ENCODE measurements at regions not wholly inside any gene's neighbourhood (a gene's known extent, or its start where the extent isn't known, plus 50 kb on each side); places are given as distances from the start of the nearest gene placed in this dataset.

DNA sequence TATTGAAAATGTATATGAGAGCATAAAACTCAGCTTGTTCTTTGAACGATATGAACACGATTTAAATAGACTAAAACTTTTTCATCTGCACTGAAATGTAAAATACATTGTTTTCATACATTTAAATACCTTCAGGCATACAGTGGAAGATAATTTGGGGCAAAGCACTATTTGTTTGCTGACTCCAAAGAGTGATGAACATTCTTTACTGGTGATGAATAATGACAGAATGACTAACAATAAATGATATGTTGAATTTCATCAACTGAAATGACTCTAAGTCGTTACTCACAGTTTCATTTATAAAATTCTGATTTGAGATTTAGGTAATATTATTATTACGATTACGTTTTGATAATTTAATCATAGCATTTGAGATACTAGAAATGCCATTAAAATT lies 1160.1 kb downstream of the NLGN4X start:
- TF ChIP-seq CREB1 (IDR thresholded peaks at IDR 0.05; ENCODE audit: low read depth) (no peak), RFX5 (IDR thresholded peaks at IDR 0.05; ENCODE audit: low read depth, low read length) (no peak), POLR2A (IDR thresholded peaks at IDR 0.05; ENCODE audit: low read depth, low read length) (no peak), NRF1 (conservative IDR thresholded peaks at IDR 0.05; ENCODE audit: low read depth, low read length) (no peak), FOS (IDR thresholded peaks at IDR 0.05; ENCODE audit: borderline replicate concordance, extremely low read depth, insufficient read length) (no peak), ETV6 (conservative IDR thresholded peaks at IDR 0.05 in 1 of 2, IDR thresholded peaks at IDR 0.05 in 1 of 2; ENCODE audit: borderline replicate concordance in 1 of 2, low read depth in 1 of 2) (no peak), EGR1 (IDR thresholded peaks at IDR 0.05; ENCODE audit: borderline replicate concordance in 1 of 2, low read depth in 2 of 2, low read length in 2 of 2) (no peak)
- TF ChIP-seq, protein P1, sequence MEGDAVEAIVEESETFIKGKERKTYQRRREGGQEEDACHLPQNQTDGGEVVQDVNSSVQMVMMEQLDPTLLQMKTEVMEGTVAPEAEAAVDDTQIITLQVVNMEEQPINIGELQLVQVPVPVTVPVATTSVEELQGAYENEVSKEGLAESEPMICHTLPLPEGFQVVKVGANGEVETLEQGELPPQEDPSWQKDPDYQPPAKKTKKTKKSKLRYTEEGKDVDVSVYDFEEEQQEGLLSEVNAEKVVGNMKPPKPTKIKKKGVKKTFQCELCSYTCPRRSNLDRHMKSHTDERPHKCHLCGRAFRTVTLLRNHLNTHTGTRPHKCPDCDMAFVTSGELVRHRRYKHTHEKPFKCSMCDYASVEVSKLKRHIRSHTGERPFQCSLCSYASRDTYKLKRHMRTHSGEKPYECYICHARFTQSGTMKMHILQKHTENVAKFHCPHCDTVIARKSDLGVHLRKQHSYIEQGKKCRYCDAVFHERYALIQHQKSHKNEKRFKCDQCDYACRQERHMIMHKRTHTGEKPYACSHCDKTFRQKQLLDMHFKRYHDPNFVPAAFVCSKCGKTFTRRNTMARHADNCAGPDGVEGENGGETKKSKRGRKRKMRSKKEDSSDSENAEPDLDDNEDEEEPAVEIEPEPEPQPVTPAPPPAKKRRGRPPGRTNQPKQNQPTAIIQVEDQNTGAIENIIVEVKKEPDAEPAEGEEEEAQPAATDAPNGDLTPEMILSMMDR (IDR thresholded peaks at IDR 0.05 in 2 of 3, conservative IDR thresholded peaks at IDR 0.05 in 1 of 3; ENCODE audit: control insufficient read depth in 2 of 3, extremely low read depth in 1 of 3, insufficient read depth in 1 of 3, low read depth in 3 of 3, low read length in 3 of 3): no peak

All from GM12878 (cell line).